MM.1S (cell line): ENCODE measurements at regions not wholly inside any gene's neighbourhood (a gene's known extent, or its start where the extent isn't known, plus 50 kb on each side); places are given as distances from the start of the nearest gene placed in this dataset.

Source experiments
- DNase-seq: peaks from one replicate; pipeline ENCODE4 v3.0.0-alpha.2; 2015
- H2AFZ ChIP-seq: fragments of 300-600 bp; sonication (generic); 2 replicates; pipeline ENCODE4 v1.6.0; 2016; ENCODE audit warnings: antibody characterized with exemption, low read length
- H3F3A ChIP-seq: fragments of 300-600 bp; sonication (generic); 2 replicates; pipeline ENCODE4 v1.6.1; 2016; ENCODE audit warnings: mild to moderate bottlenecking, antibody characterized with exemption, low read length, moderate library complexity, mixed read lengths; ENCODE audit not compliant: insufficient read depth
- H3K27ac ChIP-seq: fragments of 300-600 bp; sonication (generic); 2 replicates; pipeline ENCODE4 v1.5.1; 2016; ENCODE audit warnings: mild to moderate bottlenecking, low read length
- H3K27me3 ChIP-seq: fragments of 300-600 bp; sonication (generic); replicated peaks from 2 replicates; pipeline ENCODE4 v1.6.0; 2016; ENCODE audit warnings: low read length; ENCODE audit not compliant: insufficient read depth
- H3K36me3 ChIP-seq: fragments of 300-600 bp; sonication (generic); replicated peaks from 2 replicates; pipeline ENCODE4 v1.6.1; 2016; ENCODE audit warnings: mild to moderate bottlenecking, low read length, mixed read lengths; ENCODE audit not compliant: insufficient read depth
- H3K4me1 ChIP-seq: fragments of 300-600 bp; sonication (generic); 2 replicates; pipeline ENCODE4 v1.6.1; 2016; ENCODE audit warnings: low read length, mixed read lengths
- H3K4me2 ChIP-seq: fragments of 300-600 bp; sonication (generic); 2 replicates; pipeline ENCODE4 v1.6.0; 2016; ENCODE audit warnings: low read depth, low read length
- H3K4me3 ChIP-seq: fragments of 300-600 bp; sonication (generic); 2 replicates; pipeline ENCODE4 v1.5.1; 2016; ENCODE audit warnings: low read length, mixed read lengths
- H3K79me2 ChIP-seq: fragments of 300-600 bp; sonication (generic); 2 replicates; pipeline ENCODE4 v1.6.1; 2016; ENCODE audit warnings: mixed run types, low read length, mixed read lengths
- H3K9ac ChIP-seq: fragments of 300-600 bp; sonication (generic); 2 replicates; pipeline ENCODE4 v1.6.1; 2016; ENCODE audit warnings: low read length, mixed read lengths
- H3K9me2 ChIP-seq: fragments of 300-600 bp; sonication (generic); replicated peaks from 2 replicates; pipeline ENCODE4 v1.6.1; 2016; ENCODE audit warnings: mild to moderate bottlenecking, low read length, mixed read lengths; ENCODE audit not compliant: insufficient read depth
- H3K9me3 ChIP-seq: fragments of 300-600 bp; sonication (generic); replicated peaks from 2 replicates; pipeline ENCODE4 v1.6.1; 2016; ENCODE audit warnings: mild to moderate bottlenecking, low read length, mixed read lengths; ENCODE audit not compliant: insufficient read depth
- H4K20me1 ChIP-seq: fragments of 300-600 bp; sonication (generic); 2 replicates; pipeline ENCODE4 v1.6.1; 2016; ENCODE audit warnings: mild to moderate bottlenecking, low read length, moderate library complexity, mixed read lengths; ENCODE audit not compliant: insufficient read depth
- CTCF ChIP-seq: fragments of 300-600 bp; sonication (generic); IDR thresholded peaks from 2 replicates; pipeline ENCODE4 v1.5.1; 2016; ENCODE audit warnings: antibody characterized with exemption, low read length, mixed read lengths
- EZH2 ChIP-seq: fragments of 300-600 bp; sonication (generic); optimal IDR thresholded peaks from 2 replicates; pipeline ENCODE3; 2017; ENCODE audit warnings: low read depth, mild to moderate bottlenecking, antibody characterized with exemption, low read length, mixed read lengths
- EZH2phosphoT487 ChIP-seq: fragments of 300-600 bp; sonication (generic); IDR thresholded peaks from 2 replicates; pipeline ENCODE4 v1.6.1; 2018; ENCODE audit warnings: antibody characterized with exemption, low read length

DNA sequence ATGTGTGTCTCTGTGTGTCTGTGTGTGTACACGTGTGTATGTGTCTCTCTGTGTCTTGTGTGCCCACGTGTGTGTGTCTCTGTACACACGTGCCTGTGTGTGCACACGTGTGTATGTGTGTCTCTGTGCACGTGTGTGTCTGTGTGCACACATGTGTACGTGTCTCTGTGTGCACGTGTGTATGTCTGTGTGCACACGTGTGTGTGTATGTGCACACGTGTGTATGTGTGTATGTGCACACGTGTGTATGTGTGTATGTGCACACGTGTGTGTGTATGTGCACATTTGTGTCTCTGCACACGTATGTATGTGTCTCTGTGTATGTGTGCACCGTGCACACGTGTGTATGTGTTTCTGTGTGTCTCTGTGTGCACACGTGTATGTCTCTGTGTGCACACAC is 248.7 kb upstream of the SHH start:
- Histone ChIP-seq H3K9me3 (no peaks in the 10 kb centered on the region), H3K4me1 (no peaks in the 10 kb centered on the region), H2AFZ (no peak overlapping the region), H3K9ac (no peak overlapping the region), H3K4me3 (no peak overlapping the region), H3K27me3 (peaks cover 75% of the 10 kb centered on the region), H3K4me2 (no peak overlapping the region), H4K20me1 (no peaks in the 10 kb centered on the region), H3K9me2 (no peaks in the 10 kb centered on the region), H3K36me3 (no peaks in the 10 kb centered on the region), H3F3A (no peaks in the 10 kb centered on the region), H3K27ac (no peak overlapping the region), H3K79me2 (no peaks in the 10 kb centered on the region)
- no peak for DNase-seq
- no peak for TF ChIP-seq EZH2

DNA sequence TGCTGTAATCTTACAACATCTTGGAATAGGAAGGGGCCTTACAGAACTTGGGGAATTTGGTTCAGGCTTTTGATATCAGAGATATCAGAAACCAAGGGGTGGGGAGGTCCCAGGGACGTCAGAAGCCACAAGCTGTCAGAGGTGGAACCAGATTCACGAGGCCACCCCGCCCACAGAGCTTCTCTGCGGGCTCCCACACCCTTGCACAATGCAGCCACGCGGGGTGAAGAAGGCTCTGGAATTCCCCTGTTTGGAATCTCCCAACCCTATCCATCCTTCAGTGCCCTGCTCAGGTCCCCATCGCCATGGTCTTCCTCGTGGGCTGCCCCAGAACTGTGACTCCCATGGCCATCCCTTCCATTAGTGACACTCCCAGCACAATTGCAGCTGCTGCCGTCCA is 247.1 kb upstream of the SHH start:
- TF ChIP-seq CTCF (no peak), EZH2phosphoT487 (no peak), EZH2 (no peak)
- no peak for DNase-seq
- H3K4me3 ChIP-seq = no peak overlapping the region
- no peak overlapping the region for H3K4me2 ChIP-seq
- no peak overlapping the region for H2AFZ ChIP-seq
- H3K79me2 ChIP-seq = no peaks in the 10 kb centered on the region
- H4K20me1 ChIP-seq = no peaks in the 10 kb centered on the region
- no peaks in the 10 kb centered on the region for H3K4me1 ChIP-seq
- H3K9ac ChIP-seq = no peak overlapping the region
- peaks cover 76% of the 10 kb centered on the region for H3K27me3 ChIP-seq
- H3K27ac ChIP-seq = no peak overlapping the region
- H3K9me2 ChIP-seq = no peaks in the 10 kb centered on the region
- no peaks in the 10 kb centered on the region for H3K9me3 ChIP-seq
- H3K36me3 ChIP-seq = no peaks in the 10 kb centered on the region
- no peaks in the 10 kb centered on the region for H3F3A ChIP-seq

GRCh38 chr7:156058248-156058647 is 246.0 kb upstream of the SHH start:
- H3K9me3 ChIP-seq = no peaks in the 10 kb centered on the region

More at GRCh38 chr7:156058248-156058647, 246.0 kb upstream of the SHH start:
- Histone ChIP-seq H3K9me2 (no peaks in the 10 kb centered on the region), H2AFZ (no peak overlapping the region), H3K4me1 (no peaks in the 10 kb centered on the region), H3K4me2 (no peak overlapping the region), H3K36me3 (no peaks in the 10 kb centered on the region), H3K9ac (no peak overlapping the region), H3K4me3 (no peak overlapping the region), H3K79me2 (no peaks in the 10 kb centered on the region), H3K27ac (no peak overlapping the region), H4K20me1 (no peaks in the 10 kb centered on the region), H3K27me3 (peaks cover 65% of the 10 kb centered on the region), H3F3A (no peaks in the 10 kb centered on the region)
- no peak for DNase-seq
- TF ChIP-seq EZH2 (no peak), EZH2phosphoT487 (no peak), CTCF (no peak)
